ENCODE measurements at regions not wholly inside any gene's neighbourhood (a gene's known extent, or its start where the extent isn't known, plus 50 kb on each side); places are given as distances from the start of the nearest gene placed in this dataset.

DNA sequence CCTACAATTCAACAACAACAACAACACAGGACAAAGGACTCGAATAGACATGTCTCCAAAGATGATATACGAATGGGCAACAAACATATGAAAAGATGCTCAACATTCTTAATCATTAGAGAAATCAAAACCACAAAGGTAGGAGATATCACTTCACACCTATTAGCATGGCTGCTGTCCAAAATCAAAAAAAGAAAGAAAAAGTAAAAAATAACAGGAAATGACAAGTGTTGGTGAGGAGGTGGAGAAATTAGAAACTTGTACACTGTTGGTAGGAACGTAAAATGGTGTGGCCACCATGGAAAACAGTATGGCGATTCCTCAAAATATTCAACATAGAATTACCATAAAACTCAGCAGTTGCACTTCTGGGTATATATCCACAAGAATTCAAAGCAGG, 312.3 kb upstream of the STT3B start:
- DNase-seq (ENCODE audit: low read depth), result no peak

DNA sequence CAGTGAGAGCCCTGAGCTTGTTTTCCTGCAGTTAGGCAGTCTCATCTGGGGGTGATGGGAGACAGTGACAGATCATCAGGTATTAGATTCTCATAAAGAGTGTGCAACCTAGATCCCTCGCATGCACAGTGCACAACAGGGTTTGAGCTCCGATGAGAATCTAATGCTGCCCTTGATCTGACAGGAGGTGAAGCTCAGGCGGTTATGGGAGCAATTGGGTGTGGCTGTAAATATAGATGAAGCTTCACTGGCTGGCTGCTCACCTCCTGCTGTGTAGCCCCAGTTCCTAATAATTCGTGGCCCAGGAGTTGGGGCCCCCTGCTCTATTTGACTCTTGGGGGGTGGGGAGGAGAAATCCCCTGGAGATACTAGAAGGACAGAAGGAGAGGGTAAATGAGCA, 309.4 kb upstream of the STT3B start:
- no peak for DNase-seq (ENCODE audit: low read depth)

DNA sequence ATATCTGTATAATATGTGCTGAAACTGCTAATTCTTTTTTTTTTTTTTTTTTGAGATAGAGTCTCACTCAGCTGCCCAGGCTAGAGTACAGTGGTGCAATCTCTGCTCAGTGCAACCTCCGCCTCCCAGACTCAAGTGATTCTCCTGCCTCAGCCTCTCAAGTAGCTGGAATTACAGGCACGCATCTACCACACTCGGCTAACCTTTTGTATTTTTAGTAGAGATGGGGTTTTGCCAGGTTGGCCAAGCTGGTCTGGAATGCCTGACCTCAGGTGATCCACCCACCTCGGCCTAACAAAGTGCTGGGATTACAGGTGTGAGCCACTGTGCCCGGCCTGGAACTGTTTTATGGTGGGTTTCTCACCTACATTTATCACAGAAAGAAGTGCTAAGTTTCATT, 307.8 kb upstream of the STT3B start:
- DNase-seq (ENCODE audit: low read depth), result no peak

DNA sequence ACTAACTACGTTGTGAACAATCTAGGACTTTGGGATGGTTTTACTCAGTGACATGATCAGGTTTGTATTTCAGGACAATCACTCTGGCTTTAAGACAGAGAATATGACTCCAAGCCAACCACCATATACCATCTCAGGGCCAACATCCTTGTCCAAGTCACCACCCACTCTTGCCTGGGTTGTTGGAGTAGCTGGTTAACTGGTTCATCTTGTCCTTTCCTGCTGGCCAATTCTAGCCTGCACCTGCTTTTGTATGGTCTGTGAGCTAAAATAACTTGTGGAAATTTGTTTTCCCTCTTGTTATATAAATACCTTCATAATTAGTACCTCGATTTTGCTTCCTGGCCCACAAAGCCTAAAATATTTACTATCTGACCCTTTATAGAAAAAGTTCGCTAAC, 306.8 kb upstream of the STT3B start:
- no peak for DNase-seq (ENCODE audit: low read depth)

DNA sequence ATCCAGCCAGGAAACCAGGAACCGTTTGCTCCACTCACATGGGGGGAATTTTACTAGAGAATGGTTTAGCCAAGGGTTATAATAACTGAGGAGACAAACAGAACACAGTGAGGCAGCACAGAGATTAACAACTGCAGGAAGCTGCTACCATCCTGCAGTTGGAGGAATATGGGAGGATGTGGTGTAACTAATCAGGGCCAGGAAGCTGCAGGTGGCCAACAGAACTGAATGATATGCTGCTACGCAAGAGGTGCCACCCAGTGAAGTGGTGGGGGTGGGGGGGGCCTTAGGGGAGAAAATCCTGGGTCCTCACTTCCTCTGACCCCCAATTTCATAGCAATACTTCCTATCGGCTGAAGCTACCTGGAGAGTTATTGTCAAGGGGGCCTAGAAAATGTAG, 306.4 kb upstream of the STT3B start:
- DNase-seq (ENCODE audit: low read depth), result no peak

DNA sequence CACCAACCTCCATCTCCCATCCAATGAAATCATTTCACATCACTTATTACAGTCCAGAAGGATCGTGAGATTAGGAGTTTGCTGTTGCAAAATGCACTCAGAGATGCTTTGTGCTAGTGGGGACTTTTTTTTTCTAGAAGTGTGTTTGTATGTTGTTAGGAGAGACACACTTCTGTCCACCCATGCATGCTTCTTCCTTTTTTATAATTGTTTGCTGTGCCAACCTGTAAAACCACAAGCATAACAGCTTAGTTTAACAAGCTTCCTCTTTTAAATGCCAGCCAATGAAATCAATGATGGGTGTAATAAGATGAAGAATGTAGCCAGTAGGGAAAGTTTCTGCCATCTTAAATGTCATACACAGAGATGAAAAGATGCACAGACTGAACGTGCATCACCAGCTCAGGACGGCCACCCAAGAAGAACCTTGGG, 305.6 kb upstream of the STT3B start:
- no peak for DNase-seq (ENCODE audit: low read depth)

DNA sequence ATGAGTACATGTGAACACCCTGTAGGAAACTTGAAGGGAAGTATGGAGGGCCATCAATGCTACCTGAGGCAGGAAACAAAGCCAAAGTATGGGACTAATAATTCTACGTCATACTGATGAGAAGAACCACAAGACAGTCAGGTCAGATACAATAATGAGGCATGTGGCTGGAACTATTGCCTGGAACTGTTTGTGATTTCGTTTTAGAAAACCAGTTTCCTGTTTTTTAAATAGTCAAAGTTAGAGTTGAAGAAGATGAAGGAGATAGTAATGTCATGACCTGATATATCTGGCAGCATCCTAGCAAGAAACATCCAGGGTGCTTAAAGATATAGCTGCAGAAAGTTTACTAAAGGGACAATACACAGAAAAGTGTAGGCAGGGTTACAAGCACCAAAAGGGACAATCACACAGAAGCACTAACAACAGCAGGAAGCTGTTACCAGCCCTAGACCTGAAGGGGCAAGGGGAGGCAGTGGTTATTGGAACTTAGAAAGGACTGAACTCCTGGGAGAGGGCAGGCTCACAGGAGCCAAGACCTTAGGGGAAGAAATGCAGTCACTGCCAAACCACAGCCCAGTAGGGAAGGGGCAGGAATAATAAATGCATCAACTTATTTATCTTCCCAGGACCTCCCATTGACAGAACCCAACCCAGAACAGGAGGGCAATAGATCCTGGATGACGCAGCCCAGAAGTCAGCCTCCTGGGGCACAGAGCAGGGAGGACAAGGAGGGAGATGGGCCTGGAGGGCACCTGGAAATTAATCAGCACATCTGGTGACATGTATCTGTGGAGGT, 302.1 kb upstream of the STT3B start:
- peak; percentile 39 for DNase-seq (ENCODE audit: low read depth)

DNA sequence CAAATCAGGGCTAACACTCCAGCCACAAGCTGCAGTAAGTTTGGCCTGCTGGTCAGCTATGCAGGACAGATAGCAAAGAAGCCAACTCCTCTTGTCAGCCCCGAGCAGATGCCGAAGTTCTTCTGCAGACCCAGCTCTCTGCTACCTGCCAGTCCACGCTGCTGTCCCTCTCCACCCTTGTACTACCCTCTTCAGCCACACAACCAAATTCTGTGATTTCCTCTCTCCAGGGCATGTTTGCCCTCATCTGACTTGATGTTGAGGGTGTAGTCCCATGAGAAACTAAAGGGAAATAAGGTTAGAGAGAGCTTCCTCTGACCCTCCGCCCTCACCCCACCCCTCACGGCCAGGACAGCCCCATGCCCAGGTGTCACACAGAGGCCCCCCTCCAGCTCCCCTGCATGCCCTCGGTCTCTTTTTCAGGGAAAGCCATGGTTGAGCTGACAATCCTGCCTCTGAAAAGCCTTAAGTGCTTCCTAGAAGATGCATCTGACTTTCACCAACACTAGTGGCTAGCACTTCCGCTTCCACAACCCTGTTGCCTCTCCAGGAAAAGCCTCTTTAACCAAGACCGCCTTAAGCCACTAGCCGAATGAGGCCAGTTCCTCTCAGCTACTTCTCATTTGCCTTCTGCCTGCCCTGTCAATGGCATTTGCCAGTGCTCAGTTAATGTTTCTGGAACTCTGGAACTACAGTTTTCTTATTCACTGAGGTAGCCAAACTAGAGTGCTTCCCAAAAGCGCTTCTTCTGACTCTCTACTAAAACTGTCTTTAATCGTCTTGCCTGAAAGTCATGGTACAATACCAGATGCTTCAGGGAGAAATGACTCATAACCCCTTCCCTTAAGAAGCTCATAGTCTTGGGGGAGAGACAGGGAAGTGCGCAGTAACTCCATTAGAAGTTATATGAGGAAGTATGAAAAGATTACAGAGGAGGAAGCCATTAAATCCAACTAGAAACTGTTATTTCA, 300.4 kb upstream of the STT3B start:
- peak; percentile 41 for DNase-seq (ENCODE audit: low read depth)

DNA sequence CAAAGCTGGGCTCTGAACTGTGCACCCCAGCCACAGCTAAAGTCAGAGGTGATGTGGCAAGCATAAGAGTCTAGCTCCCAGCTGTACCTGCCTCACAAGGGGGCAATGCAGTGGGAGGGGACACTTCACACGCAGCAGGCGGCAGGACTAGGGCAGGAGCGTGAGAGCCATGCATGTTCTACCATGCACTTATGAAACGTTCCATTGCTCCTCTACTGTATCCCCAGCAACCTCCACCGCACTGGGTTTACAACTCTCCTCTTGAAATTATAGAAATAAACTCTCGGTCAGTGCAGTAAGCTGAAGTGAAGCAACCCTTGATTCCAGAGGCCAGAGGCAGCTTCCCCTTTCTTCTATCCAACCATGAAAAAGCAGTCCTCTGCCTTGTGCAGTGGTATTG, 298.6 kb upstream of the STT3B start:
- DNase-seq (ENCODE audit: low read depth), result no peak

DNA sequence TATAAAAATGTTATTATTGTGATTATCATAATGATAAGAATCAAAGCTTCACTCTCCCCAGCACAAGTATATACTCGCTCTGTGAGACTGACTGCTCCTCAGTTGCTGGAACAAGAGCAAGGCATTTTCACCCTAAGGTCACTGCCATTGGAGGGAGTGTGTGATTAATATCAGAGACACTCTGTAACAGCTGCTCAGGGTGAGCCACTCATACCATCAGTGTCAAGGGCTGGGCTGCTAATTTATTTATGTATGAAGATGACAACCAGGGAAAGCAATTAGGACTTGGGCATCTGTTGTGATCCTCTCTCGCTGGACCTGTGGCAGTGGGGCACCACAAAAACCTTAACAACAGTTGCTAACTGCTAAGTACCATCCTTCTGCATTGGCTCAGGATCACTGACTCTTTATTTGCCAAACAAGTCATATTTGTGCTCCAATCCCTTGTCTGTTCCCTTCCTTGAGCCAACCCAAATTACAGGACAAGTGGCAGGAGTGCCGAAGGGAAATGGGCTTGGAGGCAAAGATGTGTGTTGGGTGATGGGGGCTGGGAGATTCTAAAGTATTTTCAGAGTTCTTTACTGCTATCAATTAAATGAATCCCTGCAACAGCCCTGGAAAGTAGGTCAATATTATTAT, 297.5 kb upstream of the STT3B start:
- DNase-seq (ENCODE audit: low read depth), result no peak

DNA sequence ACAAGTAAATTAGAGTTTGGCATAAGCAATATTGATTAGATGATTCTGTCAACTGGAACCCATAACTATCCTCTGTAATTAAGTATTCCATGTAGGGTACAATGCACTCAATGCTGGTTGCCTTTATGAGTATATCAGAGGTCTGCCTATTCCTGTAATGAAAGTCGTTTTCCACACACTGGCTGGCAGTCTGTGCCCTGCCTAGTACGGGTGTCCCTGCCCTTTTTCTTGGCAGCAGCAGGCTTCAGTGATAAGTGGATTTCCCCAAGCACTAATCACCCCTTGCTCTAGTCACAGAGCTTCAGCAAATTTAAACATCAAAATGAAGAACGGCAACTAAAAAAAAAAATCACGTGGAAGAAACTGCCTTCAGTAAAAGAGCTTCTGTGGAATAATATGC, 294.8 kb upstream of the STT3B start:
- DNase-seq (ENCODE audit: low read depth), result no peak

DNA sequence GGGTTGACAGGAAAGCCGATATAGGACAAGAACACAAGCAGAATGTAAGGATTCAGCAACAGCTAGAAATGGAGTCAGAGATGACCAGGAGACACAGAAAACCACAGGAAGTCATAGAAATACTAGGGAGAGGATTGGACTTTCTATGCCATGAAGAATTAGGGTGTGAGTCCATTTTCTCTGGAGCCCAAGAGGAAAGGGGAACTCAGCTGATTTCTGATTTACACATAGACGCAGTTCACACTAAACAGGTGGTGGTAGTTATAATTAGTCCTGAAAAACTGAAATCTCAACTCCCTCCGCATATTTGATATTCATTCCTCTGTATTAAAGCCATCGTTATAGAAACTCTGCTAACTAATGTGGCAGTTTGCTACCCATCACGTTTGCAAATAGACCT, 292.7 kb upstream of the STT3B start:
- no peak for DNase-seq (ENCODE audit: low read depth)

DNA sequence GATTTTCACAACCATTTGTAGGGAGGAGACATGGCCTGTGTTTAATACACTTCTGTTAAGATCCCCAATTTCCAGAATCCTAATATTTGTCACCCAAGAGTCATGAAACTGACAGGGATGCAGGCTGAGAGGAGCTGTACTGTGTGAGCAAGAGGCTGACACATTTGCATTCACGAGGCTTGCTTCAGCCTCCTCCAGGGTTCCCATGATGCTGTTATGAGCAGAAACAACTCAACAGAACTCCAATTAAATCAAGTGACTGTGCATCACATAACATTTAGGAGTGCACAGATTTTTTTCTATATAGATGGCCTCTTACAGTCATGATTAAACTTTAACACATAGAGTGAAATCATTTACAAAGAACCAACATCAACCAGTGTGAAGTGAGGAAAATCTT, 292.3 kb upstream of the STT3B start:
- DNase-seq (ENCODE audit: low read depth), result no peak

DNA sequence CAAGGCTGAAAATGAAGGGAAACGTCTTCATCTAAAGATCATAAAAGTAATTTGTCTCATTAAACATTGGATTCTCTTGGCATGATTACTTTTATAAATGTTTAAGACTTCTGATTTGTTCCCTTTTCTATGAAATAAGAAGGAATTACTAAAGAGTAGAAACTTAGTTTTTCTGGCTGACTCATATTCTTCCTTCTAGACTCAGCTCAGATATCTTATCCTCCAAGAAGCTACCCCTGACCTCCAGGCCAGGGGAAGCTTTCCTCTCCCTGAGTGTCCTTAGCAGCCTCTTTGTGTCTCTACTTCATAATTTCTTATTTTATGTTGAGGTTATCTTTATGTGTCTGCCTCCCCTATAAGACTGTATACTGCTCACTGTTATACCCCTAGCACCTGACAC, 291.9 kb upstream of the STT3B start:
- DNase-seq (ENCODE audit: low read depth), result no peak

DNA sequence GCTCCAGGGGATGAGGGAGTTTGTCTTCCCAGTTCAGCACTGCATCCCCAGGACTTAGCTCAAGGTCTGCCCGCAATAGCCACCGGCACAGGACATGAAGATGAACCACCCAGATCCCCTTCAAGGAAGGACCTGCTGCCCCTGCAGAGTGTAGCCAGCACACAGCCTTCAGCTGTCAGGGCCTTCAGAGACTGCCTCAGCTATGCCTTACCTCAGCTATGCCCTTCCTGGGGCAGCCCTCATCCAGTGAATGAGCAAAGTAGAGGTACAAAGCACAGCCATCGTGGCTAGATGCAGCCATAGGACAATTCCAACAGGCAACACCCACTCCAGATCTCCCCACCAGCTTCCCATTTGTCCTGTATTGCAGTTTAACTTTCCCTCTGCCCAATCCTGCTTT, 291.2 kb upstream of the STT3B start:
- no peak for DNase-seq (ENCODE audit: low read depth)

DNA sequence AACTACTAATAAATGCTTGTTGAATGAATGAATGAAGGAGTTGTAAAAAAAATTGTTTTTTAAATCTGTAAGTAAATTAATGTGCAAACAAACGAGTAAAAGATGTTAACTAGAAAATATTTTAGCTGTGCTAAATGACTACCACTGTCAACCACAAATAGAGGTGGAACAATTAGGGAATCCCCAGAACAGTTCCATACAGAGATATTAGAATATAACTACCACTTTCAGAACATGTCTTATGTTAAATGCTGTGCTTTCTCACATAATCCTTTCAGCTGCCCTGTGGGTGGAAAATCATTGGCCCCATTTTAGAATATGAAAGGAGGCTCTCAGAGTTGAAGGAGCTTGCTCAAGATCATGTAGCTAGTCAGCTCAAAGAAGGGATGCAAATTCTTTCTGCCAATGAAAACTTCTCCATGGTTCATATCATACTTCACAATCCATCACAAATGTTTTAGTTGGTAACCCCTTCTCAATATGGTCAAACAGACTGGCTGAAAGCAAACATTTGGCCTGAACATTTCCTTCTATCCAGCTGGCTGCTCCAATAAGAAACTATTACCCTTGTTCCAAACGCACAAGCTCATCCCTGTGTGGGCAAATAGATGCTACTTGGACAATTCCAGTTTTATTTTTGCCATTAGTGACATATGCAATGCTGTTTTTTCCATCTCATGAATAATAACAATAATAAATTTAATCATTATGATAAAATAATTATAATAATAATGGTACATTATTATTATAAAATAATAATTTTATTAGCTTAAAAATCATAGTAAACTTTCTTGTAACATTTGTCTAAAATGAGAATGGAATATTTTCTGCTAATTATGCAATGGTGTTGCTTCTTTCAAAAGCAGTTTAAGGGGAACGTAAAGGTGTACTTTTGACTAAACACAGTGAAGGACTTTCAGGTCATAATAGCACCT, 290.4 kb upstream of the STT3B start:
- DNase-seq (ENCODE audit: low read depth), result no peak

DNA sequence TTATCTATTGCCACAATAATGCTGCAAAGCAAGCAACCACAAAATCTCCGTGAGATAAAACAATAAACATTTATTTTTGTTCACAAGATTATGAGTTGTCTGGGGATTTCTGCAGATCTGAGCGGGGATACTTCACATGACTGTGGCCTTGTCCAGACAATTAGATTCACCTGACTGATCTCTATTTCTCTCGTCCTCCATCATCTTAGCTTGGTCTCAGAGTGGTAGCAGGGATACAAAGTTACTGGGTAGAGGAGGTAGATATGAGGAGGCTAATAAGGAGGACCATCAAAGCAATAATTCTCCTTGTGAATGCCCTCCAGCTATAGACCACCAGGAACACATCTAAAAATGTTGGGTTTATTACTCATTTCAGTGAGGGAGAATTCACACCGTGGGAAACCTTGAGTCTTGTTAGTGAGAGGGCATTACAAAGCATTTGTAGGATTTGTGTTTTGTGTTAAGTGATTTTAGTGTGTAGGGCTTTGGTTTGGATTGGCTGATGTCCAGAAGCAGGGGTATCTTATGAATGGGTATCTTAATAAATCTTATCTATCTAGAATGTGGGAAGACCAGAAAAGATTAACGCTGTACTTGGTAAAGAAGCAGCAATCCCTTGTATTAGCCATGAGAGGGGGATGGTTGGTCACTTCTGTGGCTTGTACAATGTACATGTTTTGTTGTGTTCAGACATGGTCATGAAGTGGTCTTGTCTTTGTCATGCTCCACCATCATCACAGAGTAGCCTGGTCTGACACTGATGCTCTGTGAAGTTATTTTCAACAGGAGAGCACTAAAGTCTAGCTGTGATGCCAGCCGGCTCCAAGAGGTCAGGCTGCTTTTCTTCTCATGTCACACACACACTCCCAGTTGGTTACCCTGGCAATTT, 287.6 kb upstream of the STT3B start:
- no peak for DNase-seq (ENCODE audit: low read depth)

DNA sequence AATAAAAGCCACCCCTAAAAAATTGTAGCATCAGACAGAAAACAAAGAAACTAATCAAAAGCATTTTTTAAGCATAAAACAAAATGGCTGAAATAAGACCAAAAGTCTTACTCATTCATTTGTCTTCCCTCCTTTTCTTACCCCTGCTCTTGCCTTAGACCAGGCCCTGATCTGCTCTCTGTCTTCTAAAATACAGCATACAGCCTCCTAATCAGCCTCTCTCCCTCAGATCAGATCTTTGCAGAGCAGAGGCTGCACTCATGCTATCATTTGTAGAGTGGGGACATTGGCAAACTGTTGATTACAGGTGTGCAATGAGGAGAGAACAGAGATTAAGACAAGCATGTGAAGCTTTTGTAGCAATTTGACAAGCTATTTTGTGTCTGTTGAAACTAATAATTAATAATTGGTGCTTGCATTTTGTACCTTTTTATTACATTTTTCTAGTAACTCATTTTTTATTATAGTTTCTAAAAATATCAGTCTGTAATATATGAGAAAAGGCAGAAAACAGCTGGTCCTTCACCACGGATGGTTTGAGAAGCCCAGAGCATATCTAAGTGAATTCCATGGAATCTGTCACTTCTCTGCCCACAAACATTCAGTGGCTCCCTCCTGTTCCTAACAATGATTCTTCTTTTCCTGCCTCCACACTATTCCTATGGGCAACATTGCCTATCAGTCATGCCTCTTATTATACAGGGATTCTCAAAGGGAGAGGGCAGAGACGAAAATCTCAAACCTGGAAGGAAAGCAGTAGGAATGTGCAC, 286.2 kb upstream of the STT3B start:
- DNase-seq (ENCODE audit: low read depth), result no peak

DNA sequence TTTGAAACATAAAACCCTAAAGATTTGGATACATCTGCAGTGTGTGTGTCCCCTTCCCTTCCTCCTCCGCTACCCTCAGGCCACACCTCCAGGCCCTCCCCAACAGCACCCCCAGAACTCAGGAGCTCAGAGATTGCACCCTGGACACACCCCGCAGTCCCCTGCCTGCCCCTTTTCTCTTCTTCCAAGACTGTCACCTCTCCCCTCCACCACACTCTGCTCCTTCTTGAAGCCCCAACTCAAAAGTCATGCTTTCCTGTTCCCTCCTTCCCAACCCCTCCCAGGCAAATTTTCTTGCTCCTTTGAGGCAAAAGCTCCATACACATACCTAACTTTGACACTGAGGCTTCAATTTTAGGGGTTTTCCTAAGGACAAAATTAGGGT, 285.7 kb upstream of the STT3B start:
- no peak for DNase-seq (ENCODE audit: low read depth)

Measured in HT1080 (cell line).